ENCODE measurements at regions not wholly inside any gene's neighbourhood (a gene's known extent, or its start where the extent isn't known, plus 50 kb on each side); places are given as distances from the start of the nearest gene placed in this dataset.
A peak's percentile ranks its signal among the peaks of the same experiment; 100 is the strongest.

DNA sequence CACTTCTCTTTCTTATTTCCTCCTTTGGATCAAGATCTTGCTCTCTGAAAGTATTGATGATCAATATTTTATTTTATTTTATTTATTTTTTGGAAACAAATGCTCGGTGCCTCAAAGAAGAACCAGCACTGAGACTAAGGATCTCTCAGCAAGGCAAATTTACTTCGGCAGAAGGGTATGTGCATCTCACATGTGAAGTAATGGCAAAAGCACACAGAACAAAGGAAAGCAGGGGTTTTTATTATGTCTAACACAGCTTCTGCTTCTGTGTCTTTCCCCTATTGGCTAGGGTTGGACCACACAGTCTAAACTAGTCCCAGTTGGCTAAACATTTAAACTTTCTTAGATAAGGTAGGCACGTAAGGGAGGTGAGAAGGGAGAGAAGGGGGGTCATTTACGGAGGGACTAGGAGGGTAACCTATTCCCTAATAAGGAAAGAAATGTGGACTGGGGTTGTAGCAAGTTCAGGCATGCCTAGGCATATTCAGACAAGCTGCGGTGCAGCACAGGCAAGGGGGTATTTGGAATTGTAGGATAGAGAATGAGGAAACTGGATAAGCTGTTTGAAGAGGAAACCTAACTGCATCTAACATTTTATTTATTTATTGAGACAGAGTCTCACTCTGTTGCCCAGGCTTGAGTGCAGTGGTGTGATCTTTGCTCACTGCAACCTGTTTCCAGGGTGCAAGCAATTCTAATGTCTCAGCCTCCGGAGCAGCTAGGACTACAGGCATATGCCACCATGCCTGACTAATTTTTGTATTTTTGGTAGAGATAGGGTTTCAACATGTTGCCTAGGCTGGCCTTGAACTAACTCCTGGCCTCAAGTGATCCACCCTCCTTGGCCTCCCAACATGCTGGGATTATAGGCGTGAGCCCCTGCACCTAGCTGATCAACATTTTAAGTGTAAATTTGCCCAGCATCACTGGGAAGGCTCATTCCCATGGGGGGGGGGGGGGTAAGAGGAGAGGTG lies 90.0 kb upstream of the EIF5 start (continued):
- TF ChIP-seq, protein P1, sequence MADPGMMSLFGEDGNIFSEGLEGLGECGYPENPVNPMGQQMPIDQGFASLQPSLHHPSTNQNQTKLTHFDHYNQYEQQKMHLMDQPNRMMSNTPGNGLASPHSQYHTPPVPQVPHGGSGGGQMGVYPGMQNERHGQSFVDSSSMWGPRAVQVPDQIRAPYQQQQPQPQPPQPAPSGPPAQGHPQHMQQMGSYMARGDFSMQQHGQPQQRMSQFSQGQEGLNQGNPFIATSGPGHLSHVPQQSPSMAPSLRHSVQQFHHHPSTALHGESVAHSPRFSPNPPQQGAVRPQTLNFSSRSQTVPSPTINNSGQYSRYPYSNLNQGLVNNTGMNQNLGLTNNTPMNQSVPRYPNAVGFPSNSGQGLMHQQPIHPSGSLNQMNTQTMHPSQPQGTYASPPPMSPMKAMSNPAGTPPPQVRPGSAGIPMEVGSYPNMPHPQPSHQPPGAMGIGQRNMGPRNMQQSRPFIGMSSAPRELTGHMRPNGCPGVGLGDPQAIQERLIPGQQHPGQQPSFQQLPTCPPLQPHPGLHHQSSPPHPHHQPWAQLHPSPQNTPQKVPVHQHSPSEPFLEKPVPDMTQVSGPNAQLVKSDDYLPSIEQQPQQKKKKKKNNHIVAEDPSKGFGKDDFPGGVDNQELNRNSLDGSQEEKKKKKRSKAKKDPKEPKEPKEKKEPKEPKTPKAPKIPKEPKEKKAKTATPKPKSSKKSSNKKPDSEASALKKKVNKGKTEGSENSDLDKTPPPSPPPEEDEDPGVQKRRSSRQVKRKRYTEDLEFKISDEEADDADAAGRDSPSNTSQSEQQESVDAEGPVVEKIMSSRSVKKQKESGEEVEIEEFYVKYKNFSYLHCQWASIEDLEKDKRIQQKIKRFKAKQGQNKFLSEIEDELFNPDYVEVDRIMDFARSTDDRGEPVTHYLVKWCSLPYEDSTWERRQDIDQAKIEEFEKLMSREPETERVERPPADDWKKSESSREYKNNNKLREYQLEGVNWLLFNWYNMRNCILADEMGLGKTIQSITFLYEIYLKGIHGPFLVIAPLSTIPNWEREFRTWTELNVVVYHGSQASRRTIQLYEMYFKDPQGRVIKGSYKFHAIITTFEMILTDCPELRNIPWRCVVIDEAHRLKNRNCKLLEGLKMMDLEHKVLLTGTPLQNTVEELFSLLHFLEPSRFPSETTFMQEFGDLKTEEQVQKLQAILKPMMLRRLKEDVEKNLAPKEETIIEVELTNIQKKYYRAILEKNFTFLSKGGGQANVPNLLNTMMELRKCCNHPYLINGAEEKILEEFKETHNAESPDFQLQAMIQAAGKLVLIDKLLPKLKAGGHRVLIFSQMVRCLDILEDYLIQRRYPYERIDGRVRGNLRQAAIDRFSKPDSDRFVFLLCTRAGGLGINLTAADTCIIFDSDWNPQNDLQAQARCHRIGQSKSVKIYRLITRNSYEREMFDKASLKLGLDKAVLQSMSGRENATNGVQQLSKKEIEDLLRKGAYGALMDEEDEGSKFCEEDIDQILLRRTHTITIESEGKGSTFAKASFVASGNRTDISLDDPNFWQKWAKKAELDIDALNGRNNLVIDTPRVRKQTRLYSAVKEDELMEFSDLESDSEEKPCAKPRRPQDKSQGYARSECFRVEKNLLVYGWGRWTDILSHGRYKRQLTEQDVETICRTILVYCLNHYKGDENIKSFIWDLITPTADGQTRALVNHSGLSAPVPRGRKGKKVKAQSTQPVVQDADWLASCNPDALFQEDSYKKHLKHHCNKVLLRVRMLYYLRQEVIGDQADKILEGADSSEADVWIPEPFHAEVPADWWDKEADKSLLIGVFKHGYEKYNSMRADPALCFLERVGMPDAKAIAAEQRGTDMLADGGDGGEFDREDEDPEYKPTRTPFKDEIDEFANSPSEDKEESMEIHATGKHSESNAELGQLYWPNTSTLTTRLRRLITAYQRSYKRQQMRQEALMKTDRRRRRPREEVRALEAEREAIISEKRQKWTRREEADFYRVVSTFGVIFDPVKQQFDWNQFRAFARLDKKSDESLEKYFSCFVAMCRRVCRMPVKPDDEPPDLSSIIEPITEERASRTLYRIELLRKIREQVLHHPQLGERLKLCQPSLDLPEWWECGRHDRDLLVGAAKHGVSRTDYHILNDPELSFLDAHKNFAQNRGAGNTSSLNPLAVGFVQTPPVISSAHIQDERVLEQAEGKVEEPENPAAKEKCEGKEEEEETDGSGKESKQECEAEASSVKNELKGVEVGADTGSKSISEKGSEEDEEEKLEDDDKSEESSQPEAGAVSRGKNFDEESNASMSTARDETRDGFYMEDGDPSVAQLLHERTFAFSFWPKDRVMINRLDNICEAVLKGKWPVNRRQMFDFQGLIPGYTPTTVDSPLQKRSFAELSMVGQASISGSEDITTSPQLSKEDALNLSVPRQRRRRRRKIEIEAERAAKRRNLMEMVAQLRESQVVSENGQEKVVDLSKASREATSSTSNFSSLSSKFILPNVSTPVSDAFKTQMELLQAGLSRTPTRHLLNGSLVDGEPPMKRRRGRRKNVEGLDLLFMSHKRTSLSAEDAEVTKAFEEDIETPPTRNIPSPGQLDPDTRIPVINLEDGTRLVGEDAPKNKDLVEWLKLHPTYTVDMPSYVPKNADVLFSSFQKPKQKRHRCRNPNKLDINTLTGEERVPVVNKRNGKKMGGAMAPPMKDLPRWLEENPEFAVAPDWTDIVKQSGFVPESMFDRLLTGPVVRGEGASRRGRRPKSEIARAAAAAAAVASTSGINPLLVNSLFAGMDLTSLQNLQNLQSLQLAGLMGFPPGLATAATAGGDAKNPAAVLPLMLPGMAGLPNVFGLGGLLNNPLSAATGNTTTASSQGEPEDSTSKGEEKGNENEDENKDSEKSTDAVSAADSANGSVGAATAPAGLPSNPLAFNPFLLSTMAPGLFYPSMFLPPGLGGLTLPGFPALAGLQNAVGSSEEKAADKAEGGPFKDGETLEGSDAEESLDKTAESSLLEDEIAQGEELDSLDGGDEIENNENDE (IDR thresholded peaks at IDR 0.05; ENCODE audit: insufficient replicate concordance, low read length): no peak
- TF ChIP-seq SRF (IDR thresholded peaks at IDR 0.05; ENCODE audit: low read depth, low read length) (peak; percentile 96), EP300 (IDR thresholded peaks at IDR 0.05; ENCODE audit: borderline replicate concordance in 1 of 2, low read depth in 2 of 2, low read length in 2 of 2) (no peak), TAF1 (IDR thresholded peaks at IDR 0.05; ENCODE audit: low read depth, low read length) (peak; percentile 29; the same call in 1 of the 2 replicates)
